Tibial nerve (tissue), 4 donors: ENCODE measurements at regions not wholly inside any gene's neighbourhood (a gene's known extent, or its start where the extent isn't known, plus 50 kb on each side); places are given as distances from the start of the nearest gene placed in this dataset.

Source experiments
- CTCF ChIP-seq, 5 experiments: fragments of 200-600 bp in 3 of 5; fragments of 450-650 bp in 2 of 5; sonication (generic) in 3 of 5; IDR thresholded peaks; one replicate each; pipeline ENCODE4 v1.5.1; 2016 to 2019; ENCODE audit warnings: antibody characterized with exemption in 5 of 5, mild to moderate bottlenecking in 3 of 5, moderate library complexity in 2 of 5
- EP300 ChIP-seq, 2 donors: sonication (generic); formaldehyde crosslinking; IDR thresholded peaks; one replicate each; pipeline ENCODE4 v1.6.1; 2017; ENCODE audit warnings: antibody characterized with exemption in 2 of 2, mild to moderate bottlenecking in 1 of 2
- POLR2A ChIP-seq, 2 donors: fragments of 450-650 bp; IDR thresholded peaks; one replicate each; pipeline ENCODE4 v1.6.1; 2017; ENCODE audit warnings: antibody characterized with exemption in 2 of 2, mild to moderate bottlenecking in 2 of 2, moderate library complexity in 2 of 2

- TF ChIP-seq CTCF (IDR thresholded peaks at IDR 0.05), result no peak
- TF ChIP-seq POLR2A (IDR thresholded peaks at IDR 0.05), result no peak
- TF ChIP-seq EP300 (IDR thresholded peaks at IDR 0.05), result no peak
Measured at GRCh38 chr5:98111686-98112085, 661.8 kb upstream of the RGMB start.
